HL-60 (cell line): ENCODE measurements at regions not wholly inside any gene's neighbourhood (a gene's known extent, or its start where the extent isn't known, plus 50 kb on each side); places are given as distances from the start of the nearest gene placed in this dataset.

Experiments used
- DNase-seq, 2 experiments: peaks; one replicate each; pipeline ENCODE4 v3.0.0-alpha.2; 2010 to 2020; ENCODE audit warnings: low read depth in 1 of 2, low spot score in 1 of 2
- H3K27ac ChIP-seq: fragments of 250-450 bp; sonication (Bioruptor Pico); replicated peaks from 2 replicates; pipeline ENCODE4 v1.5.1; 2020; ENCODE audit warnings: mild to moderate bottlenecking, moderate library complexity
- H3K27me3 ChIP-seq: fragments of 250-450 bp; sonication (Bioruptor Pico); 2 replicates; pipeline ENCODE4 v1.5.1; 2021; ENCODE audit warnings: mild to moderate bottlenecking, moderate library complexity; ENCODE audit not compliant: insufficient read depth, poor library complexity, severe bottlenecking
- H3K4me3 ChIP-seq: replicated peaks from 2 replicates; pipeline ENCODE4 v1.5.1; 2011; ENCODE audit warnings: mild to moderate bottlenecking, control low read depth, low read length; ENCODE audit not compliant: insufficient read depth
- GABPA ChIP-seq: IDR thresholded peaks from 2 replicates; pipeline ENCODE4 v1.6.1; 2012; ENCODE audit warnings: low read depth
- POLR2AphosphoS5 ChIP-seq: IDR thresholded peaks from 2 replicates; pipeline ENCODE4 v1.6.1; 2012; ENCODE audit warnings: low read depth
- SPI1 ChIP-seq: IDR thresholded peaks from 2 replicates; pipeline ENCODE4 v1.6.1; 2012; ENCODE audit warnings: low read depth, mild to moderate bottlenecking, borderline replicate concordance
- TF ChIP-seq, protein P1 (sequence below): IDR thresholded peaks from 2 replicates; pipeline ENCODE4 v1.6.1; 2012; ENCODE audit warnings: low read depth; ENCODE audit not compliant: insufficient replicate concordance
- TF ChIP-seq, protein P2 (sequence below): IDR thresholded peaks from one replicate; pipeline ENCODE4 v1.5.1; 2011; ENCODE audit warnings: low read length, control low read depth, inconsistent platforms; ENCODE audit not compliant: insufficient read depth

DNA sequence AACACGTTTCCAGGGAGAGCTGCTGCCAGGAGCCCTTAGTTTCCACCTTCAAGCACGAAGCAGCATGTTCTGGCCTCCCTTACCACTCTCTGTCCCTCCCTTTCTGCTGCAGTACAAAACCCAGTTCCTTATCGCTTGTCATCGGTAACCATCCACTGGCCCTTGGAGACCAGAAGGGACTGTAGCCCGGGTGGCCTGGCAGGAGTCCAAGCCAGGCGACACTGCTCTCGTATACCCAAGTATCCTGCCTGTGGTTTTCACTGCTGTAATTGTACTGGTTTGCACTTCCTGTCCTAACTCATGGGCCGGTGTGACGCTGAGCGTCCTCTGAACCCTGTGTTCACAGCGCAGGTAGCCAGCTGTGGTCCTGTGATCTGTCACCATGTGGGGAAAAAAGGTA is 81.1 kb downstream of the MAF start:
- peak; percentile 3 to 4 for DNase-seq

DNA sequence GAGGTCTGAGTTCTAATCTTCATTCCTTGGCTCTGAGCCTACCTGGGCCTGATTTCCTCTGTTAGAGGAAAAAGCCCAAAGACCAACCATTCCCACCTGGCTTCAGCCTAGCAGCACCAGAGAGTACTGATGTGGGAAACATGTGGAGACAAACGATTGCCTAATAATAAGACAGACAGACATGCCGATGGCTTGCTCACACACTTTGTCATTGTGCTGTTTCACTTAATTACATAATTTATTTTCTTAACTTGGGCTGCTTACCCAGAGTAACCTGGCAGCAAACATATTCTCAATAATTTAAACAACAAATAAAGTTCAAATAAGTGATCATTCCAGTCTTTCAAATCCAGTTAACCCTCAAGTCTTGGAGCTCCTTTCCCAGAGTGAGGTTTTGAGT is 83.4 kb downstream of the MAF start:
- DNase-seq: no peak
- H3K27me3 ChIP-seq: no peaks in the 10 kb centered on the region
- no peak overlapping the region for H3K27ac ChIP-seq
- no peak overlapping the region for H3K4me3 ChIP-seq
- TF ChIP-seq GABPA (no peak), SPI1 (no peak), POLR2AphosphoS5 (no peak)
- TF ChIP-seq, protein P1, sequence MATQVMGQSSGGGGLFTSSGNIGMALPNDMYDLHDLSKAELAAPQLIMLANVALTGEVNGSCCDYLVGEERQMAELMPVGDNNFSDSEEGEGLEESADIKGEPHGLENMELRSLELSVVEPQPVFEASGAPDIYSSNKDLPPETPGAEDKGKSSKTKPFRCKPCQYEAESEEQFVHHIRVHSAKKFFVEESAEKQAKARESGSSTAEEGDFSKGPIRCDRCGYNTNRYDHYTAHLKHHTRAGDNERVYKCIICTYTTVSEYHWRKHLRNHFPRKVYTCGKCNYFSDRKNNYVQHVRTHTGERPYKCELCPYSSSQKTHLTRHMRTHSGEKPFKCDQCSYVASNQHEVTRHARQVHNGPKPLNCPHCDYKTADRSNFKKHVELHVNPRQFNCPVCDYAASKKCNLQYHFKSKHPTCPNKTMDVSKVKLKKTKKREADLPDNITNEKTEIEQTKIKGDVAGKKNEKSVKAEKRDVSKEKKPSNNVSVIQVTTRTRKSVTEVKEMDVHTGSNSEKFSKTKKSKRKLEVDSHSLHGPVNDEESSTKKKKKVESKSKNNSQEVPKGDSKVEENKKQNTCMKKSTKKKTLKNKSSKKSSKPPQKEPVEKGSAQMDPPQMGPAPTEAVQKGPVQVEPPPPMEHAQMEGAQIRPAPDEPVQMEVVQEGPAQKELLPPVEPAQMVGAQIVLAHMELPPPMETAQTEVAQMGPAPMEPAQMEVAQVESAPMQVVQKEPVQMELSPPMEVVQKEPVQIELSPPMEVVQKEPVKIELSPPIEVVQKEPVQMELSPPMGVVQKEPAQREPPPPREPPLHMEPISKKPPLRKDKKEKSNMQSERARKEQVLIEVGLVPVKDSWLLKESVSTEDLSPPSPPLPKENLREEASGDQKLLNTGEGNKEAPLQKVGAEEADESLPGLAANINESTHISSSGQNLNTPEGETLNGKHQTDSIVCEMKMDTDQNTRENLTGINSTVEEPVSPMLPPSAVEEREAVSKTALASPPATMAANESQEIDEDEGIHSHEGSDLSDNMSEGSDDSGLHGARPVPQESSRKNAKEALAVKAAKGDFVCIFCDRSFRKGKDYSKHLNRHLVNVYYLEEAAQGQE: no peak
- TF ChIP-seq, protein P2, sequence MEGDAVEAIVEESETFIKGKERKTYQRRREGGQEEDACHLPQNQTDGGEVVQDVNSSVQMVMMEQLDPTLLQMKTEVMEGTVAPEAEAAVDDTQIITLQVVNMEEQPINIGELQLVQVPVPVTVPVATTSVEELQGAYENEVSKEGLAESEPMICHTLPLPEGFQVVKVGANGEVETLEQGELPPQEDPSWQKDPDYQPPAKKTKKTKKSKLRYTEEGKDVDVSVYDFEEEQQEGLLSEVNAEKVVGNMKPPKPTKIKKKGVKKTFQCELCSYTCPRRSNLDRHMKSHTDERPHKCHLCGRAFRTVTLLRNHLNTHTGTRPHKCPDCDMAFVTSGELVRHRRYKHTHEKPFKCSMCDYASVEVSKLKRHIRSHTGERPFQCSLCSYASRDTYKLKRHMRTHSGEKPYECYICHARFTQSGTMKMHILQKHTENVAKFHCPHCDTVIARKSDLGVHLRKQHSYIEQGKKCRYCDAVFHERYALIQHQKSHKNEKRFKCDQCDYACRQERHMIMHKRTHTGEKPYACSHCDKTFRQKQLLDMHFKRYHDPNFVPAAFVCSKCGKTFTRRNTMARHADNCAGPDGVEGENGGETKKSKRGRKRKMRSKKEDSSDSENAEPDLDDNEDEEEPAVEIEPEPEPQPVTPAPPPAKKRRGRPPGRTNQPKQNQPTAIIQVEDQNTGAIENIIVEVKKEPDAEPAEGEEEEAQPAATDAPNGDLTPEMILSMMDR: no peak

More for the DNA sequence above, 81.1 kb downstream of the MAF start:
- TF ChIP-seq, protein P2: no peak
- TF ChIP-seq GABPA (no peak), SPI1 (no peak), POLR2AphosphoS5 (no peak)
- TF ChIP-seq, protein P1: no peak
- no peaks in the 10 kb centered on the region for H3K27me3 ChIP-seq
- H3K4me3 ChIP-seq: no peak overlapping the region
- no peak overlapping the region for H3K27ac ChIP-seq

DNA sequence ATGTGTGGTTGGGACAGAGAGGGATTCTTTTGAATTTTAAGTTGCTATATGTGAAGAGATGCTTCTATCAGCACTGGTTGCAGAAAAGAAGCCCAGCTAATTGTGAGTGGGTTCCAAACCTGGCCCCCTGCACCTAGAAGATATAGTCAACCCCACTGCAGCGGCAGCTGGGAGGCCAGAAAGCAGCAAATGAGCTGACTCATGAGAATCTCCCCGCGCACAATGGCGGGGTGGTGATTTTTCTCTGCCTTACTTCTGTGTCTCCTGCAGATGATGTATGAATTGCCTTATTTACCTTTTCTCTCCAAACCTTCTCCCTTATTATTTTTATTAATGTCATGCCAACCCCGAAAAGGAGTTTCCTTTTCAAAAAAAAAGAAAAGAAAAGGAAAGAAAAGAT is 89.7 kb downstream of the MAF start:
- TF ChIP-seq, protein P2: no peak
- TF ChIP-seq POLR2AphosphoS5: no peak
- no peak for TF ChIP-seq SPI1
- TF ChIP-seq, protein P1: no peak
- no peak for TF ChIP-seq GABPA
- H3K27me3 ChIP-seq: no peaks in the 10 kb centered on the region
- no peak for DNase-seq
- no peak overlapping the region for H3K4me3 ChIP-seq
- no peak overlapping the region for H3K27ac ChIP-seq
